ENCODE measurements at regions not wholly inside any gene's neighbourhood (a gene's known extent, or its start where the extent isn't known, plus 50 kb on each side); places are given as distances from the start of the nearest gene placed in this dataset.

- no peak overlapping the region for H3K27ac ChIP-seq (ENCODE audit: low read depth in 2 of 2, low read length in 1 of 2)
- ChIA-PET CTCF (no interaction called here), POLR2A (no interaction called here)
- 56% methylated on average over 14 of the region's 14 CpGs for WGBS (ENCODE audit: low lambda C conversion rate)
- H2AFZ ChIP-seq (ENCODE audit: low read depth), result no peak overlapping the region
- H3K4me2 ChIP-seq, result no peak overlapping the region
- H3F3A ChIP-seq (replicated peaks; ENCODE audit: insufficient read depth), result no peaks in the 10 kb centered on the region
- H3K4me3 ChIP-seq (ENCODE audit: low read depth in 2 of 2, low read length in 1 of 2), result no peak overlapping the region
- no peak overlapping the region for H3K9ac ChIP-seq
- H3K27me3 ChIP-seq (ENCODE audit: insufficient read depth), result no peaks in the 10 kb centered on the region
- no peak for TF ChIP-seq RAD21 (IDR thresholded peaks at IDR 0.05; ENCODE audit: low read length)
- no peak for TF ChIP-seq ELF1 (IDR thresholded peaks at IDR 0.05)
- no peak for TF ChIP-seq FOXJ3 (CRISPR knock-in tag; IDR thresholded peaks at IDR 0.05)
- TF ChIP-seq NRF1 (IDR thresholded peaks at IDR 0.05; ENCODE audit: low read depth, low read length), result no peak
- no peak for TF ChIP-seq EP300 (IDR thresholded peaks at IDR 0.05; ENCODE audit: borderline replicate concordance in 1 of 2, low read depth in 1 of 2, low read length in 1 of 2)
- TF ChIP-seq EZH2phosphoT487 (IDR thresholded peaks at IDR 0.05; ENCODE audit: borderline replicate concordance, low read depth), result no peak
- TF ChIP-seq ZBTB33 (IDR thresholded peaks at IDR 0.05; ENCODE audit: borderline replicate concordance, low read depth), result no peak
- no peak for TF ChIP-seq SIN3A (IDR thresholded peaks at IDR 0.05; ENCODE audit: borderline replicate concordance, low read depth, low read length)
- no peaks in the 10 kb centered on the region for H4K20me1 ChIP-seq (ENCODE audit: insufficient read depth)
- H3K9me2 ChIP-seq, result no peaks in the 10 kb centered on the region
- DNase-seq, result no peak
- H3K79me2 ChIP-seq (ENCODE audit: insufficient read depth), result no peaks in the 10 kb centered on the region
- no peaks in the 10 kb centered on the region; the same call in 1 of the 2 replicates for H3K9me3 ChIP-seq
- H3K36me3 ChIP-seq (replicated peaks in 1 of 2; ENCODE audit: control insufficient read depth in 1 of 2, insufficient read depth in 2 of 2, low read length in 1 of 2), result no peaks in the 10 kb centered on the region
- no peaks in the 10 kb centered on the region for H3K4me1 ChIP-seq (ENCODE audit: control insufficient read depth in 1 of 2, insufficient read depth in 2 of 2, low read depth in 1 of 2, low read length in 1 of 2)
These were observed 72.9 kb upstream of the SNTG2 start for GRCh38 chr2:877747-878146.

GRCh38 chr2:875687-876615 is 74.7 kb upstream of the SNTG2 start:
- Histone ChIP-seq H3K27me3 (ENCODE audit: insufficient read depth) (no peaks in the 10 kb centered on the region), H3K79me2 (ENCODE audit: insufficient read depth) (no peaks in the 10 kb centered on the region), H3K36me3 (replicated peaks in 1 of 2; ENCODE audit: control insufficient read depth in 1 of 2, insufficient read depth in 2 of 2, low read length in 1 of 2) (no peaks in the 10 kb centered on the region), H3K27ac (ENCODE audit: low read depth in 2 of 2, low read length in 1 of 2) (no peak overlapping the region), H3K9ac (no peak overlapping the region), H3K4me1 (ENCODE audit: control insufficient read depth in 1 of 2, insufficient read depth in 2 of 2, low read depth in 1 of 2, low read length in 1 of 2) (peaks cover 0 to 6% of the 10 kb centered on the region in 2 experiments; a peak in 1 of 4 replicates), H3K9me2 (no peaks in the 10 kb centered on the region), H3K4me3 (ENCODE audit: low read depth in 2 of 2, low read length in 1 of 2) (no peak overlapping the region), H3F3A (replicated peaks; ENCODE audit: insufficient read depth) (no peaks in the 10 kb centered on the region), H2AFZ (ENCODE audit: low read depth) (no peak overlapping the region), H3K9me3 (no peaks in the 10 kb centered on the region), H4K20me1 (ENCODE audit: insufficient read depth) (no peaks in the 10 kb centered on the region), H3K4me2 (no peak overlapping the region)
- ChIA-PET CTCF (interaction anchor here (0.8 to 1.1 kb wide), 3 partner anchors 22 to 30 kb away, joined by 3 to 5 read pairs (median 3); no protein-coding TSS in a partner anchor), POLR2A (no interaction called here)
- 49% methylated on average over 20 of the region's 23 CpGs for WGBS (ENCODE audit: low lambda C conversion rate)
- TF ChIP-seq FOXJ3 (CRISPR knock-in tag; IDR thresholded peaks at IDR 0.05) (no peak), SIN3A (IDR thresholded peaks at IDR 0.05; ENCODE audit: borderline replicate concordance, low read depth, low read length) (no peak), ZBTB33 (IDR thresholded peaks at IDR 0.05; ENCODE audit: borderline replicate concordance, low read depth) (no peak), POLR2AphosphoS5 (IDR thresholded peaks at IDR 0.05; ENCODE audit: low read depth, low read length) (no peak), GABPA (IDR thresholded peaks at IDR 0.05; ENCODE audit: low read depth) (no peak), YY1 (IDR thresholded peaks at IDR 0.05; ENCODE audit: low read depth) (no peak), GATA2 (CRISPR knock-in tag; IDR thresholded peaks at IDR 0.05) (no peak), FOXM1 (IDR thresholded peaks at IDR 0.05; ENCODE audit: low read depth) (no peak), MEF2A (IDR thresholded peaks at IDR 0.05; ENCODE audit: borderline replicate concordance, low read depth) (no peak), CHD2 (IDR thresholded peaks at IDR 0.05; ENCODE audit: low read length, partially characterized antibody) (no peak), MAX (IDR thresholded peaks at IDR 0.05; ENCODE audit: low read depth) (no peak), MXI1 (IDR thresholded peaks at IDR 0.05; ENCODE audit: low read depth, low read length) (no peak), ELF1 (IDR thresholded peaks at IDR 0.05) (no peak)
- no peak for DNase-seq
